K562 (cell line): ENCODE measurements at regions not wholly inside any gene's neighbourhood (a gene's known extent, or its start where the extent isn't known, plus 50 kb on each side); places are given as distances from the start of the nearest gene placed in this dataset.
A peak's percentile ranks its signal among the peaks of the same experiment; 100 is the strongest.
"Not testable (repeated sequence)": the region's sequence is repeated elsewhere in the genome, so short reads cannot be mapped to it uniquely, and the experiment has no call there.

Experiments used
- ATAC-seq: fragments of 200-7000 bp; cut with Tn5 transposase; 3 replicates; pipeline ENCODE4 v1.9.1; 2020; ENCODE audit warnings: moderate library complexity
- BruUV-seq: library from RNA; stranded (reverse); fragments of 400-500 nt; replicated peaks from 2 replicates; lab custom pipeline; 2021; lab: Mats Ljungman, UMichigan
- CTCF ChIA-PET: fragments of 300-600 bp; formaldehyde crosslinking; extraction: SDS; loops from one replicate; lab custom pipeline; 2021; ENCODE audit warnings: low intra/inter-chr PET ratio; lab: Yijun Ruan, JAX
- POLR2A ChIA-PET: fragments of 300-600, 350-650 bp; sonication (Branson Sonifier 250); formaldehyde crosslinking; extraction: SDS; loops from one replicate; lab custom pipeline; 2021; ENCODE audit warnings: antibody characterized with exemption, inconsistent platforms; lab: Yijun Ruan, JAX
- DNase-seq, 4 experiments: peaks; one replicate each; pipeline versions ENCODE4 v3.0.0 to v3.0.0-alpha.2; 2011 to 2018; ENCODE audit warnings: low spot score in 3 of 4, mixed read lengths in 3 of 4; ENCODE audit errors: extremely low read depth in 1 of 4
- FAIRE-seq: peaks from 2 replicates; lab custom pipeline; 2011; peaks lifted over from hg19 to GRCh38; lab: Jason Lieb, UNC
- H2AFZ ChIP-seq: 2 replicates; pipeline ENCODE4 v1.6.0; 2011; ENCODE audit warnings: low read depth, low read length, control low read depth, inconsistent platforms
- H3K27ac ChIP-seq: fragments of 200-600 bp; 3 replicates; pipeline ENCODE4 v1.8.0; 2011; ENCODE audit warnings: low read depth, mild to moderate bottlenecking, control low read depth, inconsistent platforms, low read length, moderate library complexity, mixed read lengths; ENCODE audit errors: extremely low read depth
- H3K27me3 ChIP-seq, 2 experiments: fragments of 300-600 bp in 1 of 2; 2 replicates in 1 of 2; 3 replicates in 1 of 2; pipeline versions ENCODE4 v1.6.0 to v1.8.0; 2011; ENCODE audit warnings: inconsistent platforms in 2 of 2, low read length in 2 of 2, mild to moderate bottlenecking in 1 of 2, mixed read lengths in 1 of 2, moderate library complexity in 1 of 2; ENCODE audit not compliant: control insufficient read depth in 2 of 2, insufficient read depth in 2 of 2
- H3K36me3 ChIP-seq: fragments of 300-600 bp; 3 replicates; pipeline ENCODE4 v1.8.0; 2011; ENCODE audit warnings: mild to moderate bottlenecking, low read length, inconsistent platforms; ENCODE audit not compliant: control insufficient read depth, insufficient read depth
- H3K4me1 ChIP-seq, 2 experiments: fragments of 200-600 bp in 1 of 2; replicated peaks in 1 of 2; 2 replicates in 1 of 2; 3 replicates in 1 of 2; pipeline versions ENCODE4 v1.5.1 to v1.8.0; 2011; ENCODE audit warnings: inconsistent platforms in 2 of 2, low read length in 2 of 2, mild to moderate bottlenecking in 1 of 2, mixed read lengths in 1 of 2, moderate library complexity in 1 of 2; ENCODE audit not compliant: control insufficient read depth in 2 of 2, insufficient read depth in 2 of 2
- H3K4me2 ChIP-seq: 2 replicates; pipeline ENCODE4 v1.6.1; 2011; ENCODE audit warnings: low read length, control low read depth, inconsistent platforms, mixed read lengths; ENCODE audit not compliant: insufficient read depth
- H3K4me3 ChIP-seq: fragments of 200-600 bp; sonication (generic), shearing (Covaris generic); 2 replicates; pipeline ENCODE4 v1.5.1; 2016; ENCODE audit warnings: control low read depth, inconsistent platforms
- H3K79me2 ChIP-seq: fragments of 200-600 bp; 3 replicates; pipeline ENCODE4 v1.8.0; 2011; ENCODE audit warnings: low read length, inconsistent platforms; ENCODE audit not compliant: control insufficient read depth, insufficient read depth
- H3K9ac ChIP-seq, 2 experiments: 2 replicates each; pipeline versions ENCODE4 v1.6.0 to v1.6.1; 2011; ENCODE audit warnings: low read depth in 2 of 2, low read length in 2 of 2, control low read depth in 1 of 2, inconsistent platforms in 1 of 2, mild to moderate bottlenecking in 1 of 2, mixed read lengths in 1 of 2; ENCODE audit not compliant: insufficient read depth in 1 of 2
- H3K9me1 ChIP-seq: one replicate; pipeline ENCODE4 v1.6.0; 2011; ENCODE audit warnings: inconsistent platforms, mild to moderate bottlenecking, low read length, moderate library complexity; ENCODE audit not compliant: control insufficient read depth, insufficient read depth
- H3K9me3 ChIP-seq: replicated peaks from 2 replicates; pipeline ENCODE4 v1.5.1; 2011; ENCODE audit warnings: low read depth, low read length, inconsistent platforms; ENCODE audit not compliant: control insufficient read depth, insufficient read depth
- H4K20me1 ChIP-seq: replicated peaks from 2 replicates; pipeline ENCODE4 v1.6.1; 2011; ENCODE audit warnings: low read length, inconsistent platforms, mixed read lengths; ENCODE audit not compliant: control insufficient read depth, insufficient read depth
- BHLHE40 ChIP-seq: IDR thresholded peaks from 2 replicates; pipeline ENCODE4 v1.6.1; 2011; ENCODE audit warnings: low read length, improper control_type of control experiment
- ELF1 ChIP-seq: fragments of 200-800 bp; sonication (Bioruptor generic); IDR thresholded peaks from 2 replicates; pipeline ENCODE4 v1.6.1; 2016; ENCODE audit warnings: missing genetic modification characterization, missing compliant biosample characterization
- HCFC1 ChIP-seq: IDR thresholded peaks from 2 replicates; pipeline ENCODE4 v1.6.1; 2012; ENCODE audit warnings: low read depth, low read length, improper control_type of control experiment
- MYC ChIP-seq, 2 experiments: fragments of 250-450 bp in 1 of 2; sonication (Bioruptor Pico) in 1 of 2; IDR thresholded peaks; 2 replicates each; pipeline versions ENCODE4 v1.5.1 to v1.6.1; 2012 to 2021; ENCODE audit warnings: low read depth in 2 of 2, borderline replicate concordance in 1 of 2, improper control_type of control experiment in 1 of 2, low read length in 1 of 2, mild to moderate bottlenecking in 1 of 2, moderate library complexity in 1 of 2
- NRF1 ChIP-seq, 2 experiments: fragments of 450-650 bp; IDR thresholded peaks in 1 of 2; conservative IDR thresholded peaks in 1 of 2; 2 replicates each; pipeline ENCODE4 v1.6.1; 2014; ENCODE audit warnings: mild to moderate bottlenecking in 2 of 2
- POLR2G ChIP-seq: fragments of 200-400 bp; formaldehyde crosslinking; IDR thresholded peaks from 2 replicates; pipeline ENCODE4 v1.6.1; 2017; ENCODE audit warnings: low read depth, mild to moderate bottlenecking, antibody characterized with exemption, low read length, moderate library complexity
- RBFOX2 ChIP-seq: fragments of 200-400 bp; formaldehyde crosslinking; IDR thresholded peaks from 2 replicates; pipeline ENCODE4 v1.6.1; 2017; ENCODE audit warnings: low read depth, mild to moderate bottlenecking, low read length, moderate library complexity
- XRCC5 ChIP-seq: fragments of 200-400 bp; formaldehyde crosslinking; IDR thresholded peaks from 2 replicates; pipeline ENCODE4 v1.6.1; 2017; ENCODE audit warnings: low read depth, mild to moderate bottlenecking, low read length
- ZKSCAN8 ChIP-seq: fragments of 200-800 bp; sonication (Bioruptor generic); IDR thresholded peaks from 2 replicates; pipeline ENCODE4 v1.6.1; 2016; ENCODE audit warnings: missing genetic modification characterization, missing compliant biosample characterization
- ZNF584 ChIP-seq: fragments of 200-800 bp; sonication (Bioruptor generic); IDR thresholded peaks from 2 replicates; pipeline ENCODE4 v1.6.1; 2016; ENCODE audit warnings: low read depth, mild to moderate bottlenecking, missing genetic modification characterization, missing compliant biosample characterization
- WGBS: fragments of 100-300 bp; shearing (Covaris generic); methylation state at CpG from one replicate; pipeline ENCODE4 v1.1.6; 2016; ENCODE audit warnings: low coverage, mixed read lengths; ENCODE audit not compliant: insufficient coverage; ENCODE audit errors: missing lambda C conversion rate; 5-methylcytosine and 5-hydroxymethylcytosine counted together
- in situ Hi-C: fragments of 300-500 bp; cut with MboI; formaldehyde crosslinking; loops from 4 replicates; pipeline ENCODE4 v1.15.0; 2018; ENCODE audit warnings: inconsistent platforms, mixed read lengths
- intact Hi-C: fragments of 100-400 bp; cut with micrococcal nuclease; formaldehyde crosslinking; loops from 2 replicates; pipeline ENCODE4 v1.14.2; 2022
- TF ChIP-seq, protein P1 (sequence below): sonication (generic); formaldehyde crosslinking; IDR thresholded peaks from 2 replicates; pipeline ENCODE4 v1.8.0; 2022; ENCODE audit warnings: missing genetic modification reagents, mild to moderate bottlenecking, moderate library complexity, borderline replicate concordance
- TF ChIP-seq, protein P2 (sequence below), 2 experiments: fragments of 200-800 bp in 1 of 2; sonication (Bioruptor generic) in 1 of 2; sonication (generic) in 1 of 2; formaldehyde crosslinking in 1 of 2; IDR thresholded peaks in 1 of 2; conservative IDR thresholded peaks in 1 of 2; 2 replicates each; pipeline versions ENCODE4 v1.5.0 to v1.6.1; 2016 to 2020; ENCODE audit warnings: missing compliant biosample characterization in 1 of 2, missing genetic modification characterization in 1 of 2, missing genetic modification reagents in 1 of 2
- TF ChIP-seq, protein P3 (sequence below), 2 experiments: fragments of 450-650 bp in 1 of 2; IDR thresholded peaks; 2 replicates each; pipeline ENCODE4 v1.6.1; 2011 to 2017; ENCODE audit warnings: low read depth in 2 of 2, antibody characterized with exemption in 1 of 2, borderline replicate concordance in 1 of 2, low read length in 1 of 2, mild to moderate bottlenecking in 1 of 2, mixed read lengths in 1 of 2; ENCODE audit not compliant: control insufficient read depth in 1 of 2

DNA sequence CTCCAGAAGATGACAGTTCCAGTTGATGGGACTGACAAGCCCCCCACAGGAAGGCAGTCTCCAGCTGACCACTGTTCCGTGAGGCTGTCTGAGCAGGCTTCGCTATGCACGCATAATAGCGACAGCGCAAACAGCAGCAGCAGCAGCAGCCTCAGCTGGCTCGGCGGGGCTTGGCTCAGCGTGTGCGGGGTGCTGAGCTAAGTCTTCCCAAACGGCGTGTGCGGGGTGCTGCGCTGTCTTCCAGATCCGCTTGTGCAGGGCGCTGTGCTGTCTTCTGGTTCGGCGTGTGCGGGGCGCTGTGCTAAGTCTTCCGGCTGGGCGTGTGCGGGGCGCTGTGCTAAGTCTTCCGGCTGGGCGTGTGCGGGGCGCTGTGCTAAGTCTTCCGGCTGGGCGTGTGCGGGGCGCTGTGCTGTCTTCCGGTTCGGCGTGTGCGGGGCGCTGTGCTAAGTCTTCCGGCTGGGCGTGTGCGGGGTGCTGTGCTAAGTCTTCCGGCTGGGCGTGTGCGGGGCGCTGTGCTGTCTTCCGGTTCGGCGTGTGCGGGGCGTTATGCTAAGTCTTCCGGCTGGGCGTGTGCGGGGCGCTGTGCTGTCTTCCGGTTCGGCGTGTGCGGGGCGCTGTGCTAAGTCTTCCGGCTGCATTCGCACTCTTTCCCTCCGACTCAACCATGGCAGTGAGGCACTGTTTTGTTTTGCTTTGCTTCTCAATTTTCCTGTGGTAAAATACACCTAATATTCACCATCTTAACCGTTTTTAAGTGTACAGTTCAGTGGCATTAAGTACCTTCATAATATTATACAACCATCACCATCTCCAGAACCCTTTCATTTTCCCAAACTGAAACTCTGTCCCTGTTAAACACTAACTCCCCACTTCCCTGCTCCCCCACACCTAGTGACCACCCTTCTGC lies 156.1 kb downstream of the BMP7 start:
- H4K20me1 ChIP-seq; H3K9me1 ChIP-seq; H3K27ac ChIP-seq; H3K27me3 ChIP-seq; H3K79me2 ChIP-seq; CTCF ChIA-PET; H3K36me3 ChIP-seq; FAIRE-seq; BruUV-seq; POLR2A ChIA-PET; H3K9me3 ChIP-seq; intact Hi-C loops; in situ Hi-C loops; TF ChIP-seq MYC (CRISPR knock-in tag; IDR thresholded peaks at IDR 0.05; ENCODE audit: borderline replicate concordance, low read depth): not testable (repeated sequence)
- DNase-seq (peak in 2 of 4 experiments; percentile 17 to 21), ATAC-seq (peak; percentile 74)
- WGBS, result 20% methylated on average over 29 of the region's 61 CpGs
- peak overlapping the region; percentile 50 to 53 for H3K9ac ChIP-seq
- peak overlapping the region; percentile 45 for H3K4me3 ChIP-seq
- peak overlapping the region; percentile 84 for H3K4me2 ChIP-seq
- H3K4me1 ChIP-seq, result peaks cover 7 to 14% of the 10 kb centered on the region in 2 experiments; a peak in 4 of 5 replicates
- peak overlapping the region; percentile 94 for H2AFZ ChIP-seq
- TF ChIP-seq HCFC1, result peak; percentile 64
- TF ChIP-seq, protein P1, sequence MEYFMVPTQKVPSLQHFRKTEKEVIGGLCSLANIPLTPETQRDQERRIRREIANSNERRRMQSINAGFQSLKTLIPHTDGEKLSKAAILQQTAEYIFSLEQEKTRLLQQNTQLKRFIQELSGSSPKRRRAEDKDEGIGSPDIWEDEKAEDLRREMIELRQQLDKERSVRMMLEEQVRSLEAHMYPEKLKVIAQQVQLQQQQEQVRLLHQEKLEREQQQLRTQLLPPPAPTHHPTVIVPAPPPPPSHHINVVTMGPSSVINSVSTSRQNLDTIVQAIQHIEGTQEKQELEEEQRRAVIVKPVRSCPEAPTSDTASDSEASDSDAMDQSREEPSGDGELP (CRISPR knock-in tag), result peak; percentile 30; the same call in 1 of the 2 replicates
- TF ChIP-seq, protein P2, sequence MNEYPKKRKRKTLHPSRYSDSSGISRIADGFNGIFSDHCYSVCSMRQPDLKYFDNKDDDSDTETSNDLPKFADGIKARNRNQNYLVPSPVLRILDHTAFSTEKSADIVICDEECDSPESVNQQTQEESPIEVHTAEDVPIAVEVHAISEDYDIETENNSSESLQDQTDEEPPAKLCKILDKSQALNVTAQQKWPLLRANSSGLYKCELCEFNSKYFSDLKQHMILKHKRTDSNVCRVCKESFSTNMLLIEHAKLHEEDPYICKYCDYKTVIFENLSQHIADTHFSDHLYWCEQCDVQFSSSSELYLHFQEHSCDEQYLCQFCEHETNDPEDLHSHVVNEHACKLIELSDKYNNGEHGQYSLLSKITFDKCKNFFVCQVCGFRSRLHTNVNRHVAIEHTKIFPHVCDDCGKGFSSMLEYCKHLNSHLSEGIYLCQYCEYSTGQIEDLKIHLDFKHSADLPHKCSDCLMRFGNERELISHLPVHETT (CRISPR knock-in tag; conservative IDR thresholded peaks at IDR 0.05 in 1 of 2, IDR thresholded peaks at IDR 0.05 in 1 of 2), result peak in 1 of 2 experiments; percentile 70; a peak in 2 of 4 replicates
- TF ChIP-seq XRCC5, result 0 out of 2 replicates have a peak, but pooled peaks have one; percentile 35
- TF ChIP-seq POLR2G, result peak; percentile 70
- TF ChIP-seq ZNF584 (CRISPR knock-in tag), result 0 out of 2 replicates have a peak, but pooled peaks have one; percentile 19
- TF ChIP-seq NRF1 (conservative IDR thresholded peaks at IDR 0.05 in 1 of 2, IDR thresholded peaks at IDR 0.05 in 1 of 2), result 0 out of 4 replicates have a peak, but pooled peaks of 1 of the 2 experiments have one; percentile 22
- peak; percentile 71 for TF ChIP-seq RBFOX2
- 0 out of 2 replicates have a peak, but pooled peaks have one; percentile 16 for TF ChIP-seq ZKSCAN8 (CRISPR knock-in tag)
- peak; percentile 62 for TF ChIP-seq MYC (IDR thresholded peaks at IDR 0.05; ENCODE audit: low read depth, low read length)
- peak; percentile 29 for TF ChIP-seq BHLHE40
- TF ChIP-seq, protein P3, sequence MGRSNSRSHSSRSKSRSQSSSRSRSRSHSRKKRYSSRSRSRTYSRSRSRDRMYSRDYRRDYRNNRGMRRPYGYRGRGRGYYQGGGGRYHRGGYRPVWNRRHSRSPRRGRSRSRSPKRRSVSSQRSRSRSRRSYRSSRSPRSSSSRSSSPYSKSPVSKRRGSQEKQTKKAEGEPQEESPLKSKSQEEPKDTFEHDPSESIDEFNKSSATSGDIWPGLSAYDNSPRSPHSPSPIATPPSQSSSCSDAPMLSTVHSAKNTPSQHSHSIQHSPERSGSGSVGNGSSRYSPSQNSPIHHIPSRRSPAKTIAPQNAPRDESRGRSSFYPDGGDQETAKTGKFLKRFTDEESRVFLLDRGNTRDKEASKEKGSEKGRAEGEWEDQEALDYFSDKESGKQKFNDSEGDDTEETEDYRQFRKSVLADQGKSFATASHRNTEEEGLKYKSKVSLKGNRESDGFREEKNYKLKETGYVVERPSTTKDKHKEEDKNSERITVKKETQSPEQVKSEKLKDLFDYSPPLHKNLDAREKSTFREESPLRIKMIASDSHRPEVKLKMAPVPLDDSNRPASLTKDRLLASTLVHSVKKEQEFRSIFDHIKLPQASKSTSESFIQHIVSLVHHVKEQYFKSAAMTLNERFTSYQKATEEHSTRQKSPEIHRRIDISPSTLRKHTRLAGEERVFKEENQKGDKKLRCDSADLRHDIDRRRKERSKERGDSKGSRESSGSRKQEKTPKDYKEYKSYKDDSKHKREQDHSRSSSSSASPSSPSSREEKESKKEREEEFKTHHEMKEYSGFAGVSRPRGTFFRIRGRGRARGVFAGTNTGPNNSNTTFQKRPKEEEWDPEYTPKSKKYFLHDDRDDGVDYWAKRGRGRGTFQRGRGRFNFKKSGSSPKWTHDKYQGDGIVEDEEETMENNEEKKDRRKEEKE (IDR thresholded peaks at IDR 0.05; ENCODE audit: borderline replicate concordance in 1 of 2, control insufficient read depth in 1 of 2, low read depth in 2 of 2, low read length in 1 of 2), result 0 out of 4 replicates have a peak, but pooled peaks have one; percentile 62 to 81
- peak; percentile 58; the same call in 1 of the 2 replicates for TF ChIP-seq ELF1
